GM21786 (cell line): ENCODE measurements at regions not wholly inside any gene's neighbourhood (a gene's known extent, or its start where the extent isn't known, plus 50 kb on each side); places are given as distances from the start of the nearest gene placed in this dataset.
"Not testable (repeated sequence)": the region's sequence is repeated elsewhere in the genome, so short reads cannot be mapped to it uniquely, and the experiment has no call there.

Source experiments
- ATAC-seq: cut with Tn5 transposase; IDR thresholded peaks from one replicate; pipeline ENCODE4 v1.9.1; 2021; ENCODE audit not compliant: unreplicated experiment

DNA sequence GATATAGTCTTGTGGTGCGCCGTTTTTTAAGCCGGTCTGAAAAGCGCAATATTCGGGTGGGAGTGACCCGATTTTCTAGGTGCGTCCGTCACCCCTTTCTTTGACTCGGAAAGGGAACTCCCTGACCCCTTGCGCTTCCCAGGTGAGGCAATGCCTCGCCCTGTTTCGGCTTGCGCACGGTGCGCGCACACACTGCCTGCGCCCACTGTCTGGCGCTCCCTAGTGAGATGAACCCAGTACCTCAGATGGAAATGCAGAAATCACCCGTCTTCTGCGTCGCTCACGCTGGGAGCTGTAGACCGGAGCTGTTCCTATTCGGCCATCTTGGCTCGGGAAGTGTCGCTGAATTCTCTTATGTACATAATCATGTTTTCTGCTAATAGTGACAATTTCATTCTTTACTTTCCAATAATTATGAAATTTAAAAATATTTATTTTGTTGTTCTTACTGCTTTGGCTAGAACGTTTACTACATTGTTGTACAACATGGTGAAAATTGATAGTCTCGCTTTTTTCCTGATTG lies 61.2 kb upstream of the MINDY3 start:
- not testable (repeated sequence) for ATAC-seq

DNA sequence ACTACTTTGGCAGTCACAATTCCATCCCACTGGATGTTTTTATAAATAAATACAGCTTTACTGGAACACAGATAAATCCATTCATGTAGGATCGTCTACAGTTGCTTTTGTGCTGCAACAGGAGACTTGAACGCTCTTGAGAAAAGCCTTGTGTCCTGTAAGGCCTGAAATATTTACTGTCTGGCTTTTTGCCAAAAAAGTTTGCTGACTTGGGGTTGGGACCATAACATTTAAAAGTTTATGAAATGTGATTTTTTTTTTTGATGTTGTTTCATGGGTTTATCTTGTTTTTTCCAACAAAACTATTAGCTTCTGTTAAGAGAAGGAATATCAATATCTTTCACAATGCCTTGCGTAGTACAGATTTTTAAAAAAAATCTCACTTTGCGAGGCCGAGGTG lies 71.1 kb upstream of the MINDY3 start:
- no peak for ATAC-seq

DNA sequence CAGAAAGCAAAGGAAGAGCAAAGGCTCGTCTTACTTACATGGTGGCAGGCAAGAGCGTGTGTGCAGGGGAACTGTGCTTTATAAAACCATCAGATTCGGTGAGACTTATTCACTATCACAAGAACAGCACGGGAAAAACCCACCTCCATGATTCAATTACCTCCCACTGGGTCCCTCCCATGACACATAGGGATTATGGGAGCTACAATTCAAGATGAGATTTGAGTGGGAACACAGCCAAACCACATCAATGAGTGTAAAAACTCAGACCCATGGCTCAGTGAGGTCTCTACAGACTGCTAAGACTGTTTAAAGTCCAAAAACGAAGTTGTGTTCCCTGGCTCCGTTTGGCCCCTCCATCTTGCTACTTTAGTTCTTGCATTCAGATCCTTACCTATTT lies 79.2 kb upstream of the MINDY3 start:
- not testable (repeated sequence) for ATAC-seq

DNA sequence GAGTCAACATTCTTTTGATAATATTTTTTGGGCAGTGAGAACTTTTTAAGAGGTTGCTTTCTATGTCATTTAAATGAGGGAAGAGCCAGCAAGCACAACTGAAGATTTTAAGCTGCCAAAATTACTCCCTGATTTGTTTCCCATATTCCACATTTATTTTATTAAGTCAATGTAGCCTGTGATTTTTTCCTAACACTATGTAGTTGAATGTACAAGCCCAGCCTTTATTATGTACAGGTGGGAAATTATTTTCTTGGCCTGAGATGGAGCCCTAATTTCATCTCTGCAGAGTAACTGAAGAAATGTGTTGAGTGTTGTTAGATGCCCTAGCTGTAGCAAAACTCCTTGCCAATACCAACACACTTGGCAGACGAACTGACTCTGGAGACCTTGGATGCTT lies 83.1 kb upstream of the MINDY3 start:
- ATAC-seq: no peak

DNA sequence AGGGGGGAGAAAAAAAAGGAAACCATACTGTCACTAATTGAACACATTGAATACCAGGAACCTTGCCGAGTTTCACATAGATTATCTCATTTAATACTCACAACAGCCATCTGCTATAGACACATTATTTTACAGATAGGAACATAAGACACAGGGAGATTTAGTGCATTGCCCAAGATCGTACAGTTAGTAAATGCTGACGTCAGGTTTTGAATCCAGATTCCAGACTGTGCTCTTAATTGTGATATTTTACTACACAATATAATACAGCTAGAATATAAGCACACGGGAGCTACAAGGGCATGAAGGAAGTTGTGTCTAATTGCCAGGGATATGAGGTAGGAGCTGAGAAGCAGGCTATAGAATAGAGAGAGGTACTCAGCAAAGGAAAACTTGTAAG lies 93.9 kb upstream of the MINDY3 start:
- no peak for ATAC-seq

DNA sequence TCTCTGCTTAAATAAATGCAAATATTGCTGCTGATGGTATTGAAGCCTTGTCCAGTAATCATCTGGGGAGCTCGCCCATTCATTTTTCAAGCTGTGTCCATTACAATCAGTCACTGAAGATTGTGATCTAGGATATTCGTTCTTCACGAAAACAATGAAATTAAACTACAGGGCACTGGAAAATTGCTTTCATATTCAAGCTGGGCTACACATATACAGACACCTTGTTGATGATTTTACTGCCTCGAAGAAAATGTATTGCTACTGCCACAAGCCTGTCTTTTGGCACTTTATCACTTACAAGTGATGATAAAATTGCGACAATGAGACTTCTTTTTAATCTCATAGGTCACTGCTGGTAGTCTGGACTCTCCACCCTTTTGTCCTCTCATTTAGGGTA lies 100.0 kb upstream of the MINDY3 start:
- ATAC-seq: no peak

DNA sequence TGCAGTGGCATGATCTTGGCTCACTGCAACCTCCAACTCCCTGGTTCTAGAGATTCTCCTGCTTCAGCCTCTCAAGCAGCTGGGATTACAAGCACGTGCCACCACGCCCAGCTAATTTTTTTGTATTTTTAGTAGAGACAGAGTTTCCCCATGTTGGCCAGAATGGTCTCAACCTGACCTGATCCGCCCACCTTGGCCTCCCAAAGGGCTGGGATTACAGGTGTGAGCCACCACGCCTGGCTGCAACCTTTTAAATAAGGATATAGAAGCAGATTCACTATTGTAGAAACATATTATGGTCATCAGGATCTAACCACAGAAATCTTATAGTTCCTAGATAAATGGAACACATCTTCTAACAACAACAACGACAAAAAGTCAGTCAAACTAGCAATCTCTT lies 112.4 kb upstream of the MINDY3 start:
- ATAC-seq: not testable (repeated sequence)

DNA sequence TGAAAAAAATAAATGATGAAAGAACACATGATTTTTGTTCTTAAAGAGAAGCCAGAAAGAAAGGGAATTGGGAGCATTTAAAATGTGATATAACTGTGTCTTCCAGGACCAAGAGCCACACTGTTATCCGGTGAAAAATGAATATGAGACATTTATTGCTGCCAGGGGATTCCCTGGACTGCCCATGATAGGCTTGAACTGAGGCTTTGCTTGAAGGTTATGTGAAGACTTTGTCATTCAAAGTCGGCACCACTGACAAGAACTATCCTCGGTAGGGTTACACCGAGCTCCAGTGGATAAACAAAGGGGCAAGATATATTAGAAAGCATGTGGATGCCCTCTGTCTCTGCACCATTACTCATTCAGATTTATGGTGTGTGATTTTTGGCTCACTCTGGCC lies 125.4 kb upstream of the MINDY3 start:
- no peak for ATAC-seq

DNA sequence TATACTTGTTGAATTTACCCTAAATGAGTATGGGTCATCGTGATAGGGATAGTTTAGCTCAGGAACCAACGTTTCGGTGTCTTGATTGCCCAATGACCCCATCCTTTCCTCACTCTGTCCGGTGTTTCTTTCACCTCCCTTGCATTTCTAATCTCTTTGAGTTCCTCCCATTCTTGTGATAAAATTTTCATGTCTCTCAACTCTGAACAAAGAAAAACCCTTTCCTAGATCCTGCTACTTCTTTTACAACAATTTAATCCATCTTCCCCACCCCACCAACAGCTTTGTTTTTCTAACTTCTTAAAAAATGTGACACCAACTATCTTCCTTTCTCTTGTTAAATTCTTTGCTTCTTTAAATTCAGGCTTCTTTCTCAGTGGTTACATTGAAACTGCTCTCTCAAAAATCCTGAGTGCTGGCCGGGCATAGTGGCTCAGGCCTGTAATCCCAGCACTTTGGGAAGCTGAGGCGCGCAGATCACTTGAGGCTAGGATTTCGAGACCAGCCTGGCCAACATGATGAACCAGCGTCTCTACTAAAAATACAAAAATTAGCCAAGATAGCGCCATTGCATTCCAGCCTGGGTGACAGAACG lies 130.3 kb upstream of the MINDY3 start:
- ATAC-seq: no peak

DNA sequence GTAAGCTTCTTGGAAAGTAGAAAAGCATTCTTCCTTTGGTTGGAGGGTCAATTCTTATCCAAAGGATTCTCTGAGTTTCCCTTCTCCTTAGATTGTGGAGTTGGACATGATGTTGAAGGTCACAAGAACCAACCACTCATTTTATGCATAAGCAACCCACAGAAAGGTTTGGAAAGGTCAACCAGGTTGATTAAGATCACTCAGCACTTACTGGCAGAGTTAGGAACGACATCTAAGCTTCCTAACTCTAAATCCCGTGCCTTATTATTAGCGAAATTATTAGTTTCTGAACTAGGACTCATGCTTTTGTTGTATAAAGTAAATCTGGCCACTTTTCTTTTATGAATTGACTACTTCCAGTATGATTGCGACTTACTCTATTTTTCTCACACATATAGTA lies 137.0 kb upstream of the MINDY3 start:
- ATAC-seq: no peak

DNA sequence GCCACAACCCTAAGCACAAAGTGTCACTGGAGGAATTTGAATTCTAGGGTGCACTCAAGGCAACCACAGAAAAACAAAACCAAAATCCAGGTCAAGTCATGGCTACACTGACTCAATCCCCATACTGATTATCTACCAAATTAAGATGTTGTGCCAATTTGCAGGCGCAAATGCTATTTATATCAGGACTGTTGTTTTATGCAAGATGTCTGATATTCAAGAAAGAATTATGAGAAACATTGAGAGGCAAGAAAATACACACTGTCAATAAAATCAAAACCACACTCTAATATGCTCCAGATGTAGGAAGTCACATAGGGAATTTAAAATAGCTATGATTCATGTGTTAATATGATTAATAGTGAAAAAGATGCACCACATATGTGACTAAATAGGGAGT lies 141.3 kb upstream of the MINDY3 start:
- no peak for ATAC-seq

DNA sequence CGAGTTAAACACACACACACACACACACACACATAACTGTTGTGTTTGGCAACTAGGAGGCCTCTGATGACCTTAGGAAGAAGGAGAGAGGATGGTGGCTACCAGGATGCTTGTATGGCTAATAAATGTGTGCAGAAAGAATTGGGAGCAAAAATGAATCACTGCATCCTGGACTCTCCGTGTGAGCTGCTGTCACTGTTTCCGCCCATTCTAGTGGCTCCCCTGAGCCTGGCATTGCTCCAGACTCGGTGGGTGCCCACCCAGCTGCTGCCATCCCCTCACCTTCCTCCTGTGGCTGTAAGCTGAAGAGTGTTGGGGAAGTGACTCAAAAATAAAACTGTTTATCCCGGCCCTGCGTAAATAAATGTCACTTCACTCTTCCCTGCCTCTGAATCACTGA lies 149.5 kb upstream of the MINDY3 start:
- ATAC-seq: no peak

DNA sequence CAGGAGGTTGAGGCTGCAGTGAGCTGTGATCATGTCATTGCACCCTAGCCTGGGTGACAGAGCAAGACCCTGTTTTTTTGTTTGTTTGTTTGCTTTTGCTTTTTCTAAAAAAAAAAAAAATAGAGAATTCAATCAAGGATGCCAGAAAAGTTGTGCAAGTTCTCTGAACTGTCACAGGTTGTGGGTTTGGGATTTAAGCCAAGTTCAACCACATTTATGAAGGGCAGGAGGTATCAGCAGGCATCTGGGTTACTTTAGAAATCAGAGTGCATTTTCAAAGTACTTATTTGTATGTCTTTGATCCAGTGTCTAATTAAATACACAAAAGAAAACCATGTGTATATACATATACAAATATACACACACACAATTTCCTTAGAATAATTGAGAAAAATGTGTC lies 151.2 kb upstream of the MINDY3 start:
- ATAC-seq: no peak

DNA sequence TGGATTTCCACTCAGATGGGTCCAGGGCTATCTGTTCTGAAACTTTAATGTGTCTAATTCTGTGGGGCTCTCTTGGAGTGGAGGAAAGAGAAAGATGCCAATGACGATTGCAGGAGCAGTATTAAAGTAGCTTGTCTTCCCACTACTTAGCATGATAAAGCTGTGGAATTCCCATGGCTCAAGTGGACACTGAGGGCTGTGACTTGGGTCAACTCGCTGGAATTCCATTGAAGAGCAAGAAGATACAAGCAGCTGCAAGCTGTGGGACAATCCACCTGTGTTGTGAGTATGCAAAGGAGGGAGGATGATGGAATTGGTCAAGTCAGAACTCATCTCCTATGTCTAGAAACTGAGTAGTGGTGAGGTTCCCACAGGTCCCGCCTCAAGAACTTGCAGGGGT lies 154.2 kb upstream of the MINDY3 start:
- ATAC-seq: no peak

DNA sequence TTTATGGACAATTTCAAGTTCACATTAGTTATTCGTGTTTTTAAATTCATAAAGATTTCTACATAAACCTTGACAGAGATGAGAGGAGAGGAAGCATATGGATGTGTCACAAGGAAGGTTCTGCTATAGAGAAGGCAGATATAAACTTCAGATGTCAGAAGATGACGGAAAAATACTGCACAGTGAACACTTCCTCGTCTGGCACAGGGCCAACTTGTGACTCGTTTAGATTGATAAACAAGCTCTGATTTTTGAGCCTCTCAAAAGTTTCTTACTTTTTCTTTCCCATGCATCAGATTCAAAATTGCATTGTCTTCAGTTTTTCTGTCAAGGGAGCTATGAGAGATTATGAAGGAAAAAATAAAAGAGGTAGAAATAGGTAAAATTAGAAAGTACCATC lies 156.4 kb upstream of the MINDY3 start:
- ATAC-seq: no peak

DNA sequence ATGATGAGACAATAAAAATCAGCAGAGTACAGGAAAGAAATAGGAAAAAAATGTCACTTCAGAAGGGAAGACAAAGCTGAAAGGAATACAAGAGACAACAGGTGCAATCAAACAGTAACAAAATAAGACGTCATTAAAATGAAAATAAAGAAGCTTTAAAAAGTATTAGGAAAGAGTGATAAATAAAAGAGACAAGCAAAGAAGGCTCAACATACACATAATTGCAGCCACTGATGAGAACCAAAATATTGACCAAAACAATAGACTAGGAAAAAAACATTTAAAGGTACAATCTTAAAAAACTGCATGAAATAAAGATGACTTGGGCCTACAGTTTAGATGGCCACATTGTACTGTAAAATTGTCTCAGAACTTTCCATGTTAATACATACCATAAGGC lies 160.5 kb upstream of the MINDY3 start:
- ATAC-seq: no peak

DNA sequence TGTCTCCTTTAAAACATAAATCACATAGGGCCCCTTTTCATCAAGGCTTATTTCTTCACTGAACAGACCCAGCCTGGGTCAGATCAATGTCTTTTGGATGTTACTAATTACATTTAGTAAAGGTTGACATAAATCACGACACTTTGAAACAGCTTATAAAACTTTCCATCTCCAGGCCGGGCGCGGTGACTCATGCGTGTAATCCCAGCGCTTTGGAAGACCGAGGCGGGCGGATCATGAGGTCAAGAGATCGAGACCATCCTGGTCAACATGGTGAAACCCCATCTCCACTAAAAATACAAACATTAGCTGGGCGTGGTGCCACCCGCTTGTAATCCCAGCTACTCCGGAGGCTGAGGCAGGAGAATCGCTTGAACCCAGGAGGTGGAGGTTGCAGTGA lies 166.5 kb upstream of the MINDY3 start:
- not testable (repeated sequence) for ATAC-seq

DNA sequence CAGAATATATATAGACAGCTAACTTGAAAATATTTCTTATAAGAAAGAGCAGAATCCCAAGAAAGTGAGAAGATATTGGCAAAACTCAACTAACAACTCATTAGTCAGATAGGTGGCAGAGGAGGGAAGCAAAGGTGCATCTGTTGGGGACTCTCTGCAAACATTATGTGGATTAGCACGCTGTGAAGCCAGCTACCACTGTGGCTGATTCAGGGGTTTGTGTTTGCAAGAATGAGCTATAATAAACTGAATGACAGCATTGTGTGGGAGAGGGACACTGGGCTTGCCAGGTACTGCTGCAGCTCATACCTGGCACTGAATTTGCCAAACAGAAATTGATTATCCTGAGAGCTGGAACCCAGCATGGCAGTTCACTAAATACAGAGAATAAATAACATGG lies 170.3 kb upstream of the MINDY3 start:
- ATAC-seq: no peak

DNA sequence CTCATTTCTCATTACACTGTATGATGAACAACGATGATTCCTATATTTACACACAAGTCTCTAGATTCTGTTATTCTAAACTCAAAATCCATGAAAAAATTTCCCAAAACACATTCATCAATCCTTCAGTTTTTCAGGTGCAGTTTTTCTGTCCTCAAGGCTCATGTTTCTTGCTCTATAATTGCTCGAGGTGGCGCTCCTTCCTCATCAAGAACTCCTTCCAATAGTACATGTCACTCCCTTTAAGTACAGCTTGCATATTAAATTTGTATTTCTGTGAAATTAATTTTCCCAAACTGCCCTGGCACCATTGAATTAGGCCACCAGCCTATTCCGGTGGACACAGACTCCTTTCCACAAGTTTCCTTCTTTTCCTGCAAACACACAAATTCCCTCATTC lies 188.7 kb upstream of the MINDY3 start:
- no peak for ATAC-seq

DNA sequence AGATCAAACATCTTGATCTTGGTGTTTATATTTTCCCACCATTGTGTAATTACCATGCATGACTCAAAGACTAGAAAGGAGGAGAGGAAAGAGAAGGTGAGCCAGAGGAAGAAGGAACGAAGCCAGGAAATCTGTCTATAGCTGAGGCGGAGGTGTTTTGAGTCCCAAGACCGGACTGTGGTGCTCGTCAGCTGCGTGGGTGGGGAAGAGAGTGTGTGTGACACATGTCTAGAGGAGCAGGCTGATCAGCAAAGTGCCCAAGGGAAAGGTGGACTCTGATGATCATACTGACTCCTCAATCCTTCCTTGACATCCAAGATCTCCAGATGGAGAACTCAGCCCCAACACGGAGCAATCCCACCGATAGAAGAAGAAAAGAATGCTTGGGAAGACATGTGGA lies 189.5 kb upstream of the MINDY3 start:
- ATAC-seq: no peak

DNA sequence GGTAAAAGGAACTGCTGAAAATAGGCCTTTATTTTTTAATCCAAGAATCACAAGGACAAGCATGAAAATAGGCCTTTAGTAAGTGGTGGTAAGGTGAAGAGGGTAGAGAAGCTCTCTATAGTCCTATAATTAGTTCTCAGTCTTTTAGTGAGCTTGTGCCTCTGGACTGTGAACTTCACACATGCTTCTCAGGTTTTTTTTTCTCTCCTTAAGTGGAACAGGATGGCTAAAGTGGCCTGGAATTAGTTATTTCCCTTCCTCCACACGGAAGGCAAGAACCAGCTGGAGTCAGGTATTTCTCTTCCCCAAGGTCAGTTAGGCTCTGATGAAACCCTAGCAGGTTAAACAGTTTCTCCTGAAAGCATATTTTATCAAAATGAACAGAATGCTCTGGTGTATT lies 203.0 kb upstream of the MINDY3 start:
- ATAC-seq: no peak

DNA sequence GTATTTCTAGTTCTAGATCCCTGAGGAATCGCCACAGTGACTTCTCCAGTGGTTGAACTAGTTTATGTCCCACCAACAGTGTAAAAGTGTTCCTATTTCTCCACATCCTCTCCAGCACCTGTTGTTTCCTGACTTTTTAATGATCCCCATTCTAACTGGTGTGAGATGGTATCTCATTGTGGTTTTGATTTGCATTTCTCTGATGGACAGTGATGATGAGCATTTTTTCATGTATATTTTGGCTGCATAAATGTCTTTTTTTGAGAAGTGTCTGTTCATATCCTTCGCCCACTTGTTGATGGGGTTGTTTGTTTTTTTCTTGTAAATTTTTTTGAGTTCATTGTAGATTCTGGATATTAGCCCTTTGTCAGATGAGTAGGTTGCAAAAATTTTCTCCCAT lies 223.2 kb upstream of the MINDY3 start:
- ATAC-seq: not testable (repeated sequence)

DNA sequence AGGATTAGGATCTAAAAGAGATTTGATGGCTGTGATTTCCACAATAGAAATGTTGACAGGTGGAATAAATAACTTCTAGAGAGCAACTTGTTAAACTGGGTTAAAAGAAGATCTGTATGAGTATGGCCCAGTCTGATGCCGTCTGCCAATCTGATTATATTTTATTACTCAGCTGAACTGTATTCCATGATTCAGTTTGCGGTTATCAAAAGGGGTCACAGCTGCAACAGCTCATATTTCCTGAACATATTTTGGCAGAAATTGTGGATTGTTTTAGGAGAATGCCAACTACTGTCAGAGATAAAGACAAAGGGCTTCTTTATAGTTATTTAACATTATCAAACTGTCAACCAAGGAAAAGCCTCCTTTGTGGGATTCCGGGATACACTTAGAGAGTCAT lies 244.8 kb upstream of the MINDY3 start:
- ATAC-seq: no peak
